Epithelial cell of esophagus (primary cell): ENCODE measurements at regions not wholly inside any gene's neighbourhood (a gene's known extent, or its start where the extent isn't known, plus 50 kb on each side); places are given as distances from the start of the nearest gene placed in this dataset.

Experiments
- DNase-seq: peaks from one replicate; pipeline ENCODE4 v3.0.0; 2010; ENCODE audit warnings: low read depth
- H3K4me3 ChIP-seq: 2 replicates; pipeline ENCODE4 v1.5.1; 2011; ENCODE audit warnings: mild to moderate bottlenecking, low read length, control low read depth
- CTCF ChIP-seq: IDR thresholded peaks from 2 replicates; pipeline ENCODE4 v1.5.1; 2011; ENCODE audit warnings: low read depth, mild to moderate bottlenecking, low read length, control low read depth, inconsistent platforms; ENCODE audit not compliant: insufficient read depth; ENCODE audit errors: missing control alignments

DNA sequence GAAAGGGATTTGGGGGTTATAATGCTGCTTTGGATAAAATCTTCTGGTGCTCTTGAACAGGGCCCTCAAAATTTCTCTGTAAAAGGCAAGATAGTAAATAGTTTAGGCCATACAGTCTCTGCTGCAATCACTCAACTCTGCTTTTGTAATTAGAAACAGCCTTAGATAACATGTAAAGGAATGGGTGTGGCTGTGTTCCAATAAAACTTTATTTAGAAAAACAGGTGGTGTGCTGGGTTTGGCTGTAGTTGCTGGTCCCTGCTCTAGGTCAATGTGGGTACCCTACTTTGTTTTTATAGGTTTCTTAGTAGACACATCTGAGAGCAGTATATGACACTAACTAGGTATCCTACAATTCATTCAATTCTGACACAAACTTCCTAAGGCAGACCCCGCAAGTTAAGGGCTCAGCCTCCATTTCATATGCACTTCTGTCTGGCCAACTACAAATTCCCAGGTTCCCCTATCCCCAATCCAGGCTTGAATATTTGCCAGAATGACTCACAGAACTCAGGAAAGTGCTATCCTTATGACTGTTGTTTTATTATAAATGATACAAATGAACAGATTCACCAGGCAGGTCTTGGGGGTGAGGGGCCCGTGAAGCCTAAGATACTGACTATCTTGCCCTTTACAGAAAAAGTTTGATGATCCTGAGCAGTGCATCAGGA lies 349.9 kb downstream of the RPS24 start:
- no peak for TF ChIP-seq CTCF
- no peak for DNase-seq
- no peak overlapping the region for H3K4me3 ChIP-seq

DNA sequence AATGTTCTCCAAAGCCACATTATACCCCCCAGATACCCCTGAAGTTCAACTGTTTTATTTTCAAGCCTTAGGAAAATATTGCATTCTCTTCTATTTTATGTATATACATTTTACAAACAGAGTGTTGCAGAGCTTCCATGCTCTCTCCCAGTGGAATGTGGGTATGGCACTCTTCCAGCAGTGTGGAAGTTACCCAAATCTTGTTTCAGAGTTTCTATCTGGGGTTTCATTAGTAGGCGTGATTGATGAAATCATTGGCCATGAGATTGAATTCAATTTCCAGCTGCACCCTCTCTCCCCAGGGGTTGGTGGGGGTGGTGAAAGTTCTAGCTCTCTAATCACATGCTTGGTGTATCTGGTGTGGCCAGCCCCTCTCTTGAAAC lies 350.4 kb downstream of the RPS24 start:
- no peak for TF ChIP-seq CTCF
- H3K4me3 ChIP-seq: no peak overlapping the region
- DNase-seq: no peak

- no peak for DNase-seq
- no peak for TF ChIP-seq CTCF
- no peak overlapping the region for H3K4me3 ChIP-seq
These were observed 351.9 kb downstream of the RPS24 start for GRCh38 chr10:78385599-78385998.

- TF ChIP-seq CTCF: no peak
- H3K4me3 ChIP-seq: no peak overlapping the region
- no peak for DNase-seq
These were observed 352.8 kb downstream of the RPS24 start for GRCh38 chr10:78386509-78386908.

DNA sequence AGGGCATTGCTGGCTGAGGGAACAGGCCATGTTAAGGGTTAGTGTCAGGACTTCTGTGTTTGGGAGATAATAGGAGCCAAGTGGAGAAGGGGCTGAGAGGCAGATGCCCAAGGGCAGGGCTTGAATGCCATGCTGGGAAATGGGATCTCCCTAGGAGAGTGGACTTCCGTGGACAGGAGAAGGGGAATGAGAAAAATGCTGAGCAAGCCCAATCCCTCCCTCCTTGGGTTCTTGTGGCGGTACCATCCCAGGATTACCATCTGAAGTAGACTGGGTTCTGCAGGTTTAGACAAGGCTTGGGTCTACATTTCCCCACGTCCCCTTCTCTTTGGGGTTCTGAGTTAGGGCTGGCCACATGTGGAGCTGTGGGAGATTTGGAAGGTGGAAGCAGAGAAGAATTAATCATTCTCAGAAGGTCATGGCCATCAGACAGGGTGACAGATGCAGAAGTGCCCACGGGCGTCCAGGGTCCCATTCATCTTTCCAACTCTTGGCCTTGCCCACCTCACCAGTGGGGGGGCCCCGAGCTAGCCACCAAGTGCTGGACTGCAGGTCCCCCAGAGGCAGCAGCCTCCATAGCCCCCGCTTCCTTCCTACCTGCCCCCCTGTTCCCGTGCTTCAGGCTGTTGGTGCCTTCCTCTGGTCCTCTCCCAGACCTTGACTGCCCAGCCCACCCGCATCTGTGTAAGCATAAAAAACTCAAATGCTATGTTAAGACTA lies 354.8 kb downstream of the RPS24 start:
- no peak overlapping the region for H3K4me3 ChIP-seq
- no peak for DNase-seq
- no peak for TF ChIP-seq CTCF

GRCh38 chr10:78389419-78389818 lies 355.8 kb downstream of the RPS24 start:
- no peak overlapping the region for H3K4me3 ChIP-seq
- no peak for TF ChIP-seq CTCF
- DNase-seq: no peak

DNA sequence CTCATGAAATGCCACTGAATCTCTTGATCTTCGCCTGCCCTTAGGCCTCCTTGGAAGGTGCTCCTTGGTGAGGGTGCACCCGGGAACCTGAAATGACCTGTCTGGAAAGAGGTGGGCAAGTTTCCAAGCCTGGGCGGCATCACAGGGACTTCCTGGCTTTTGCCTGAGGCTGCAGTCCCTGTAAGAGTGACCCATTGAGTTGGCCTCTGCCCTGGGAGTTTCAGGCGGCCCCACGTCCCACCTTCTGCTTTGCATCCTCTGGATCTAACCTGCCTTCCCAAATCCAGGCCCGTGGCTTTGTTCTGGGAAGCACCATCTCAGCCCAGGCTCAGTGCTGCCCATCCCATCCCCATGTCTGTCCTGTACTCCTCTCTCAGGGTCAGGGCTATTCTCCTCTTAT lies 356.4 kb downstream of the RPS24 start:
- no peak for TF ChIP-seq CTCF

More for the DNA sequence above, 356.4 kb downstream of the RPS24 start:
- no peak overlapping the region for H3K4me3 ChIP-seq
- DNase-seq: no peak
